ENCODE measurements at regions not wholly inside any gene's neighbourhood (a gene's known extent, or its start where the extent isn't known, plus 50 kb on each side); places are given as distances from the start of the nearest gene placed in this dataset.

DNA sequence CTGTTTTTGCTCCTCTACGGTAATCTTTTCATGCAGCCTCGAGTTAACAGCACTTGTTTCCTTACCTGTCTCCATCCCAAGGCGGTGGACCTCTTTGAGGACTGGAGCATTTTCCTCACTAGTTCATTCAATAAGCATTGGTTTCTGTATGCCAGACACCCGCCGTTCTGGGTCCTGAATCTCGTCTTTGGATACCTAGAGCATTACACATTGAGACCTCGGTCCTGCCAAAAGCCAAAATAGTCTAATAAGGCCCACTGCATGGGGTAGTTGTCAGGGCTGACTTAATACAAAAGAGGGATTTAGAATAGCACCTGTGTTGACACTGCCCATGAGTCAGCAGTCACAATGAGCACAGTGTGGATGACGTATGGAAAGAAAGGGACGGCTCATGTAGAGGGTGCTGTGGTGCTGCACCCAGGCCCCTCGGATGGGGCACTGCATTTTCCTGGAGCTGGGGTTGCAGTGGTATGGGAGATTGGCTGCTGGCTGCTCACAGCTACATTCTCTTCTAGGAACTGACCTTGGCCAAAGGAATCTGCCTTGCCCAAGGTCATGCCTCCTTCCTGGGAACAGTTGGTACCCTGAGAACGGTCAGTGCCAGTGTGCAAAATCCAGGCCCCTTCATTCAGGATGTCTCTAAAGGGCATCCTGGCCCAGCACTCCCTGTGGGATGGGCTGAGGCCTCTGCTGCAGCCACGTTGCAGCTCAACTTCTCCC is 126.9 kb upstream of the NCK2 start:
- TF ChIP-seq, protein P1, sequence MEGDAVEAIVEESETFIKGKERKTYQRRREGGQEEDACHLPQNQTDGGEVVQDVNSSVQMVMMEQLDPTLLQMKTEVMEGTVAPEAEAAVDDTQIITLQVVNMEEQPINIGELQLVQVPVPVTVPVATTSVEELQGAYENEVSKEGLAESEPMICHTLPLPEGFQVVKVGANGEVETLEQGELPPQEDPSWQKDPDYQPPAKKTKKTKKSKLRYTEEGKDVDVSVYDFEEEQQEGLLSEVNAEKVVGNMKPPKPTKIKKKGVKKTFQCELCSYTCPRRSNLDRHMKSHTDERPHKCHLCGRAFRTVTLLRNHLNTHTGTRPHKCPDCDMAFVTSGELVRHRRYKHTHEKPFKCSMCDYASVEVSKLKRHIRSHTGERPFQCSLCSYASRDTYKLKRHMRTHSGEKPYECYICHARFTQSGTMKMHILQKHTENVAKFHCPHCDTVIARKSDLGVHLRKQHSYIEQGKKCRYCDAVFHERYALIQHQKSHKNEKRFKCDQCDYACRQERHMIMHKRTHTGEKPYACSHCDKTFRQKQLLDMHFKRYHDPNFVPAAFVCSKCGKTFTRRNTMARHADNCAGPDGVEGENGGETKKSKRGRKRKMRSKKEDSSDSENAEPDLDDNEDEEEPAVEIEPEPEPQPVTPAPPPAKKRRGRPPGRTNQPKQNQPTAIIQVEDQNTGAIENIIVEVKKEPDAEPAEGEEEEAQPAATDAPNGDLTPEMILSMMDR (IDR thresholded peaks at IDR 0.05), result no peak
- TF ChIP-seq POLR2A (IDR thresholded peaks at IDR 0.05; ENCODE audit: low read depth) (no peak), POLR2AphosphoS5 (IDR thresholded peaks at IDR 0.05) (no peak)

Measured in esophagus muscularis mucosa (tissue), 3 donors.